GM18511 (cell line): ENCODE measurements at regions not wholly inside any gene's neighbourhood (a gene's known extent, or its start where the extent isn't known, plus 50 kb on each side); places are given as distances from the start of the nearest gene placed in this dataset.
"Not testable (repeated sequence)": the region's sequence is repeated elsewhere in the genome, so short reads cannot be mapped to it uniquely, and the experiment has no call there.

Source experiments
- ATAC-seq: cut with Tn5 transposase; IDR thresholded peaks from one replicate; pipeline ENCODE4 v1.9.1; 2021; ENCODE audit warnings: mild to moderate bottlenecking, moderate library complexity; ENCODE audit not compliant: unreplicated experiment

DNA sequence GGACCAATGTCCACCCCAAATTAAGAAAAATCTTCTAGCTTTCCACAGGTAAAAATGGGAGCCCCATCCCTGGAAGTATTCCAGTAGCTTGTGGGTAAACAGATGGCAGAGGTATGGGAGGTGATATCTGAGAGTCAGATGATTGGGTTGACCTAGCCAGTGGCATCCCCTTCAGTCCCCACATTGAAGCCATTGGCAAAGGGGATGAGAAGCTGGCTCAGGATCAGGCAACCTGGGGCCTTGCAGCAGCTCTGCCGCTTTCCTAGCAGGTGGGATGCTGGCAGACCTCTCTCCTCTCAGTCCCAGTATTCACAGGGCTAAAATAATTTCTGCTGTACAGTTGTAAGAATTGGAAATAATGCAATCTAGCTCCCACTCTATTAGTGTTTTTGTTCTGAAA lies 108.9 kb upstream of the KCNG1 start:
- no peak for ATAC-seq

DNA sequence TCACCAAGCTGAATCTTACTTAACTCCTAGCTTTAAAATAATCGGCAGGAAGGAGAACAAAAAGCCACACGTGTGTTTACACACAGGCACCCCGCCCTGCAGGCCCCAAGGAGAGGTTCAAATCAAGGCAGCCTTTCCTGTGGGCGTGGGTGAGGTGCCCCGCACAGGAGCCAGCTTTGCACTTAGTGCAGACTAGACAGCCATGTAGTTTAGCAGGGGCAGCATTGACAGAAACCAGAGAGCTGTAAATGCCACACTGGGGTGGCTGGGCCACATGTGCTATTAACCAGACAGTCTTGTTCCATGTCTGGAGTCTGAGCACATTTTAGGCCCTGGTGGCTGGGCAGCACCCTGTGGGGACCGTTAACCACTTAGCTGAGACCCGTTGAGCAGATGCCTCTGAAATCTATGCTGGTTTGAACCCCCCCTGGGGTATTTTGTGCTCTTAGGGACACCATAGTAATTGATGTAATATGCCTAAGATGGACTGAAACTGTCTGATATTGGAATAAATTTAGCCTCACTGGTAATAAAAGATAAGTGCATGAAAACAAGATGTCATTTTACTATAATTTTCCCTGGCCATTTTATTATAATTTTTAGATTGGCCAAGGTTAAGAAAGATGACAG lies 106.4 kb upstream of the KCNG1 start:
- no peak for ATAC-seq

GRCh38 chr20:51128198-51128597 lies 105.3 kb upstream of the KCNG1 start:
- ATAC-seq = peak; percentile 77

- ATAC-seq = no peak
Measured at GRCh38 chr20:51127713-51128112, 104.8 kb upstream of the KCNG1 start.

DNA sequence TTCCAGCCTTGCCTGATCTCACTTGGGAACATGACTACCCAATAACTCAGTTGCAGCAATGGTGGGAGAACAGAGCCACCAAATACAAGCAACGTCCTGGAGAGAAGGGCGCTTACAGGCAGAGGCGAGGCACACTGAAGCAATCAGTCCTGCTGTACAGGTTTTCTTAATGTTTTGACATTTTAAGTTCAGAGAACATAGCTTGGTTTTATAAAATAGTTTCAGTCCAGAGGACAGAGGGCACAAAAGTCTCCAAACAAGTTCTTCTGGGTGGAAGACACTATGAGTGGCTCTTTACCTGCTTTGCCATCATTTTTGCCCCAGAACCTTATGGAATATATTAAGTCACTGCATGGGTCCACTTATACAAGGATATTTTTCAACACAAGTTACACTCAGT lies 103.4 kb upstream of the KCNG1 start:
- no peak for ATAC-seq

DNA sequence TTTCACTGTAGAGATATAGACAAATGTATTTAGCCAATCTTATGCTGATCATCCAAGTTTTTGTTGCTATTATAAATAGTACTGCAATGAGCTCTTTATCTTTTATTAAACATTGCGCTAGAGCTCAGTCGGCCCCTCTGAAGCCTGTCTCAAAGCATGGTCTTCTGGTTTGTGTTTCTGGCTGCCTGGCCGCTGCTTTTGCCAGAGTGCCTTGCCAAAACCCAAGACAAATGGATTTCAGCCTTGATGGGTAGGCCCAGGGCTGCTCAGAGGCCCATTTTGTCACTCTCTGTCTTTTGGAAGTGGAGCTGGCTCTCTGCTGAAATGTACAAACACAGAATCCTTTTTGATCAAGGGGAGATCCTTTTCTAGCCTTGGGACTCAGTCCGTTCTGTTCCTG lies 102.9 kb upstream of the KCNG1 start:
- ATAC-seq = no peak

DNA sequence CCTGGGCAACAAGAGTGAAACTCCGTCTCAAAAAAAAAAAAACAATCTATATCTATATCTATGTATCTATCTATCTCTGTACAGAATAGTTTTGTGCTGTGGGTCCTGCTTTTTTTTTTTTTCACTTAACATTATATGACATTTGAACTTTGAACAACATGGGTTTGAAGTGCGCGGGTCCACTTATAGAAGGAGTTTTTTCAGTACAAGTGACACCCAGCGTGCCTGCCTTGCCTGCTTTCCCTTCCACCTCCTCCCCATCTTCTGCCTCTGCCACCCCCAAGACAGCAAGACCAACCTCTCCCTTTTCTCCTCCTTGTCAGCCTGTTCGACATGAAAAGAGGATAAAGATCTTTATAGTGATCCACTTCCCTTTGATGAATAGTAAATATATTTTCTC lies 102.2 kb upstream of the KCNG1 start:
- ATAC-seq = no peak

DNA sequence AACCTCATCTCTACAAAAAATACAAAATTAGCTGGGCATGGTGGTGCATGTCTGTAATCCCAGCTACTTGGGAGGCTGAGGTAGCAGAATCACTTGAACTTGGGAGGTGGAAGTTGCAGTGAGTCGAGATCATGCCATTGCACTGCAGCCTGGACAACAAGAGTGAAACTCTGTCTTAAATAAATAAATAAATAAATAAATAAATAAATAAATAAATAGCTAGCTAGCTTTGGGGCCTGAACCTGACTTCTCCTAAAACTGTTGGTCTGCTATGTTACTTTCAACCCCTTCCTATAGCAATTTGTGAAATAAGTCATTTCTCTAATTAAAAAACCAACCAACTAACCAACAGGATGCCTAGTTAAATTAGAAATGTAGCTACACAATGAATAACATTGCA lies 101.0 kb upstream of the KCNG1 start:
- ATAC-seq = not testable (repeated sequence)

DNA sequence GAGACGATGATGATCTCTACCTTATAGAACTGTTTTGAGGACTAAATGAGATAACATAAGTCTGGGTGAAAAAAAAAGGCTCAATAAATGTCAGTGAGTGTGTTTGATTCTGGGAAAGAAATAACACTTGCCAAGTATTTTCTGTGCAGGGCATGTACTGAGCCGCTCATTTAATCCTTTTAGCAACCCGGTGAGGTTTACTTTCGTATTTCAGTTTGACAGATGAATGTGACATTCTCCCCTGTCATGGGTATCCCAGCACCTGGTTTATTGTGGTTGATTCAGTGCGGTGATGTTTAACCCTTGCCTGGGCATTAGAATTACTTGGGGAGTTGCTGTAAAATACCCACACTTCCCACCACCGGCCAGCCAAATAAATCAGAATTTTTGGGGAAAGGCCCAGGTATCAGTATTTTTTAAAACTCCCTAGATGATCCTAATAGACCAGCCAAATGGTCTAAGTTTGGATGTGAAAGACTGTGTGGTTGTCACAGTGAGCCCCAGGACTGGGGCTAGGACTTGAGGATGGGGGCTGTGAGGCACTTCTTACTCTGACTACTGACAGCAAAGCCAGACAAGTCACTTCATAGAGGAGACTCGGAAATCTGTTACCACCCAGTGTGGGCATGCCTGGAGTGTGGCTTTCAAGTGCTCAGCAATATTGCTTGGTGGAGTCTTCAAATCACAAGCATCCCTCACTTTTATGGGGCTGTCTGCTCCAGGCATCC lies 100.2 kb upstream of the KCNG1 start:
- peak; percentile 51 for ATAC-seq

- no peak for ATAC-seq
Measured at GRCh38 chr20:51121901-51122412, 99.0 kb upstream of the KCNG1 start.

GRCh38 chr20:51121272-51121671 lies 98.4 kb upstream of the KCNG1 start:
- no peak for ATAC-seq

DNA sequence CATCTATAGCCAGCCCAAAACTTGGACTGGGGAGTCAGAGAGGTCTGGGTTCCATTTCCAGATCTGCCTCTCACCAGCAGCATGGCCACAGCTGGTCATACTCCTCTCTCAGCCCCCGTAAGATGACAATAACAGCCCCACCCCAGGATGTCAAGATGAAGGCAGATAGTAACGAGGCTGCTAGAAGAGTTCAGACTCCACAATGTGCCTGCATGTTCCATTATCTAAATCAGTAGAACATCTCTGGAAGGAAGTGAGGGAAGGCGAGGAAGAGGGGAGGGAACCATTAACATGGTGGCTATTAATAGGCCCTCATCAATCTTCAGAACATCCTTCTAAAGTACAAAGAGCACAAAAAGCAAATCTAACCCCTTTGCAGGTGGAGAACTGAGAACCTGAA lies 98.0 kb upstream of the KCNG1 start:
- ATAC-seq = no peak

DNA sequence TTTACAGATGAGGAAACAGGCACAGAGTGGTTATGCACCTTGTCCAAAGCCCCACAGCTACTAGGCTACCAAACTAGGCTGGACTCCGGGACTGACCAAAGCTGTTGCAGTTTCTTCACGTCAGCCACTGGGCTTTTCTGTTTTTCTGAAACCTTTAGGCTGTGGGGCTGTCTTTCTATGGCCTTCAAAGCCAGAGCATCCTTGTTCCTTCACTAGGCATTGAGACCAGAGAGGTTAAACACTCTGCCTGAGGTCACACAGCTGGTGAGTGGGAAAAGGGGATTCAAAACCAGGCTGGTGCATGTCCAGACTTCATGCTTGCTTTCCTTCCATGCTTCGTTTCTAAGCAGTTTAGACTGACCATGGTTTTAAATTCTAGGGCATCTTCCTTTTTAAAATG lies 97.5 kb upstream of the KCNG1 start:
- ATAC-seq = no peak

- ATAC-seq = no peak
Measured at GRCh38 chr20:51119914-51120313, 97.0 kb upstream of the KCNG1 start.

DNA sequence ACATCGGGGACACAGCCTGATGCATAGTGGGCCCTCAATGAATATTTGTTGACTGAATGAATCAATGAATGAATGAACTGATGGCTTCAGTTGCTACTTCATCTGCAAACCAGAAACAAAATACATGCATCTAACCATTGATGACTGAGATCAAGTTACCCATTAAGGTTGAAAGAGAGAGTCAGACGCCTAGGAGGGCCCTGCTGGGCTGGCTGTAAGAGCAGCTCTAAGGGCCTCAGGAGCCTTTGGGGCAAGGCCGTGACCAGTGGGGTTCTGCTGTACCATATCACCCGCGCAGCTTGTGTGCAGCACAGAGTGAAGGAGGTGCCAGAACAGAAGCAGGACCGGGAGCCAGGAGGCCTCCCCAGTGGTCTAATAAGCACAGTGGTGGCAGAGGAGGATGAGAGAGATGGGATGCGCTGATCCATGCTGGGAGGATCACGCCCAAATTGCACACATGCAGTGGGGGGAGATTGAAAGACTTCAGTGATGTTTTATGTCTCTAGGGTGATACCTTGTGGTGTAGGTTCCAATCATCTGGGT lies 96.1 kb upstream of the KCNG1 start:
- no peak for ATAC-seq

DNA sequence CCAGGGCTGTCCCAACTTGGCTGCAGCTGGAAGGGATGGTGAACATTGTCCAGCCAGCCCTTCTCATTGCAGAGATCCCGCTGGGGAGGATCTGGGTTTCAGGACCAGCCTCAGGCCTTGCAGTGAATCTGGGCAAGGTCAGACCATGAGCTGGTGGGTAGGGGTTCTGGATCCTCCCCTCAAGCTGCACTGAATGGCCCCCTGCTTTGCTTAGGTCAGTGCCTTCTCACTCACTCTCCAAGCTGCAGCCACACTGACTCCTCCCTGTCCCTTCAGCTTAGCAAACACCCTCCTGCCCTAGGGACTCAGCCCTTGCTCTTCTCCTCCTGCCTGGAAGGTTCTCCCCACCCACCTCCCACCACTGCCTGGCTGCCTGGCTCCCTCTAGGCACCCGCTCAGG lies 95.3 kb upstream of the KCNG1 start:
- no peak for ATAC-seq

- no peak for ATAC-seq
Measured at GRCh38 chr20:51116765-51117686, 94.1 kb upstream of the KCNG1 start.

DNA sequence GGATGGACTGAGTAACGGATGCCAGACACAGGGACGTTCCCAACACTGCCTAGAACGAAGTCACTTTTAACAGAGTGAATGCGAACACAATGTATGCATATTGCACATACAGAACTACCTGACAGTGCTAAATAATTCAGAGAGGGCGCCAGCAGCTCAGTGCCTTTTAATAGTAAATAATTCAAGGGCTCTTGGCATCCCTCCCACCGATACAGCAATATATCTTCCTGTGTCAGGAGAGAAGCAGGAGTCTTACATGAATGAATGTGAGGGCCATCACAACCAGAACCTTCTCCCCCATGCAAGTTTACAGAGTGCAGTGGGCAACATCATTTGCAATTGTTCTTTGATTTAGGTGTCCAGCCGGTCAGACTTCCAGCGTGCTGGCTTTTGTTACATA lies 88.4 kb upstream of the KCNG1 start:
- ATAC-seq = no peak

DNA sequence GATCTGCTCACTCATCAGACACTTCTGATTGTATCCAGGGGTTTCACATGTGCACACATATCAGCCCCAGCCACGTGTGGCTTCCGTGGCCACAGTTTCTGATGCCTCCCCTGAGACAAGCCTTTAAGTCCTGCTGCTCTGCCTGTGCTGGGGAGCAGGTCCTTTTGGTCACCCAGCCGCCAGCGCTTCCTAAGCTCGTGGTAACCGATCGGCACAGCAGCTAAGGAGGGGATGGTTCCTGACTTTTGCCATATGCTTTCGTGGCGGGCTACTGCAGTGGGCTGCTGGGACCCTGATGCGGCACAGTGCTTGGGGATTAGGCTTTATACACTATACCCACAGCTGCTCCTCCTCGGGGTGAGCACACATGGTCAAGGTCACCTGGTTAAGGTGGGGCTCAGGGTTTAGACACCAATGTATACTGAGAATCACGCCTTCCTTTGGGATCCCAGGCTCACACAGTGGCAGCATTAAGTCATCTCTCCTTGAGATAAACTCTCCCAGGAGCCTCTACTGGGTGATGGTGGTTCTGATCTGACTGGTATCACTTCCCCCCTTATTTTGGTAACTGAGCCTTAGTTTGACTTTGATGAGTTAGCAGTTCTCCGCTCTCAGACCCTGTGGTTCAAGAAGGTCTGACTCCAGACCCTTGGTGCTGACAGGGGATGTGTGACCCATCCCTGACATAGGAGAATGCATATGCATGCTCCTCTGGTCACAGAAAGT lies 85.9 kb upstream of the KCNG1 start:
- no peak for ATAC-seq

DNA sequence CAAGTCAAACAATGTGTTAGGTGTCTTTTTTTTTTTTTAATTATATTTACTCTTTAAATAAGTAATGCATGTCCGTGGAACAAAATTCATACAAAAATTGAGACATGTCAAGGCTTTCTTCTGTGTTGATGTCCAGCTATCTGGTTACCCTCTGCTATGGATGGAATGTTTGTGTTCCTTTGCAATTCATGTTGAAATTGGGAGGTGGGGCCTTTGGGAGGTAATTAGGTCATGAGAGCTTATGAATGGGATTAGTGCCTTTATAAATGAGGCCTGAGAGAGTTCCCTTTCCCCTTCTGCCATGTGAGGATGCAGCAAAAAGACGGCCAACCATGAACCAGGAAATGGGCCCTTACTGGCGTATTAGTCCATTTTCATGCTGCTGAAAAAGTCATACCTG lies 83.1 kb upstream of the KCNG1 start:
- ATAC-seq = no peak
